Astrocyte (in vitro differentiated cells and primary cell): ENCODE measurements at regions not wholly inside any gene's neighbourhood (a gene's known extent, or its start where the extent isn't known, plus 50 kb on each side); places are given as distances from the start of the nearest gene placed in this dataset.
"Not testable (repeated sequence)": the region's sequence is repeated elsewhere in the genome, so short reads cannot be mapped to it uniquely, and the experiment has no call there.

ENCODE experiments used
- DNase-seq: peaks from one replicate; pipeline ENCODE4 v3.0.0-alpha.2; 2010; ENCODE audit warnings: low read depth
- FAIRE-seq: peaks from 2 replicates; lab custom pipeline; 2011; peaks lifted over from hg19 to GRCh38; lab: Jason Lieb, UNC
- H2AFZ ChIP-seq: 2 replicates; pipeline ENCODE4 v1.6.0; 2012; ENCODE audit warnings: low read depth, low read length, inconsistent platforms
- H3K27ac ChIP-seq: 2 replicates; pipeline ENCODE4 v1.5.1; 2011; ENCODE audit warnings: low read depth, low read length, inconsistent platforms
- H3K27me3 ChIP-seq: 2 replicates; pipeline ENCODE4 v1.6.0; 2011; ENCODE audit warnings: low read length, inconsistent platforms; ENCODE audit not compliant: insufficient read depth
- H3K36me3 ChIP-seq: 2 replicates; pipeline ENCODE4 v1.5.1; 2011; ENCODE audit warnings: low read length, inconsistent platforms; ENCODE audit not compliant: insufficient read depth
- H3K4me1 ChIP-seq: 2 replicates; pipeline ENCODE4 v1.5.1; 2011; ENCODE audit warnings: low read length, inconsistent platforms; ENCODE audit not compliant: insufficient read depth
- H3K4me2 ChIP-seq: 2 replicates; pipeline ENCODE4 v1.6.0; 2012; ENCODE audit warnings: low read length, inconsistent platforms
- H3K4me3 ChIP-seq: 2 replicates; pipeline ENCODE4 v1.5.1; 2011; ENCODE audit warnings: low read depth, mild to moderate bottlenecking, low read length, inconsistent platforms; ENCODE audit not compliant: insufficient read depth
- H3K79me2 ChIP-seq: 2 replicates; pipeline ENCODE4 v1.6.0; 2012; ENCODE audit warnings: mild to moderate bottlenecking, low read length, inconsistent platforms; ENCODE audit not compliant: insufficient read depth
- H3K9ac ChIP-seq: 2 replicates; pipeline ENCODE4 v1.6.0; 2012; ENCODE audit warnings: mild to moderate bottlenecking, low read length, inconsistent platforms
- H3K9me3 ChIP-seq: 2 replicates; pipeline ENCODE4 v1.5.1; 2012; ENCODE audit warnings: low read depth, mild to moderate bottlenecking, low read length, inconsistent platforms; ENCODE audit not compliant: insufficient read depth
- H4K20me1 ChIP-seq: 2 replicates; pipeline ENCODE4 v1.6.0; 2012; ENCODE audit warnings: low read length, inconsistent platforms; ENCODE audit not compliant: insufficient read depth
- H3K27ac Mint-ChIP-seq: one replicate; pipeline ENCODE4 v1.8.0; 2021; ENCODE audit warnings: mild to moderate bottlenecking, mixed read lengths; ENCODE audit not compliant: unreplicated experiment
- H3K27me3 Mint-ChIP-seq: one replicate; pipeline ENCODE4 v1.8.0; 2021; ENCODE audit warnings: low read depth, mixed read lengths; ENCODE audit not compliant: unreplicated experiment
- H3K36me3 Mint-ChIP-seq: one replicate; pipeline ENCODE4 v1.8.0; 2021; ENCODE audit warnings: low read depth, mixed read lengths; ENCODE audit not compliant: unreplicated experiment
- H3K4me1 Mint-ChIP-seq: one replicate; pipeline ENCODE4 v1.8.0; 2021; ENCODE audit warnings: low read depth, mixed read lengths; ENCODE audit not compliant: unreplicated experiment
- H3K4me3 Mint-ChIP-seq: one replicate; pipeline ENCODE4 v1.8.0; 2021; ENCODE audit warnings: mild to moderate bottlenecking, moderate library complexity, mixed read lengths; ENCODE audit not compliant: unreplicated experiment
- H3K9me3 Mint-ChIP-seq: one replicate; pipeline ENCODE4 v1.8.0; 2021; ENCODE audit warnings: mild to moderate bottlenecking, mixed read lengths; ENCODE audit not compliant: unreplicated experiment
- CTCF ChIP-seq: IDR thresholded peaks from 2 replicates; pipeline ENCODE4 v1.5.1; 2011; ENCODE audit warnings: low read depth, mild to moderate bottlenecking, inconsistent platforms, low read length, moderate library complexity; ENCODE audit not compliant: insufficient read depth
- EZH2 ChIP-seq: IDR thresholded peaks from 2 replicates; pipeline ENCODE4 v1.6.1; 2012; ENCODE audit warnings: mild to moderate bottlenecking, low read length, inconsistent platforms; ENCODE audit not compliant: insufficient read depth

DNA sequence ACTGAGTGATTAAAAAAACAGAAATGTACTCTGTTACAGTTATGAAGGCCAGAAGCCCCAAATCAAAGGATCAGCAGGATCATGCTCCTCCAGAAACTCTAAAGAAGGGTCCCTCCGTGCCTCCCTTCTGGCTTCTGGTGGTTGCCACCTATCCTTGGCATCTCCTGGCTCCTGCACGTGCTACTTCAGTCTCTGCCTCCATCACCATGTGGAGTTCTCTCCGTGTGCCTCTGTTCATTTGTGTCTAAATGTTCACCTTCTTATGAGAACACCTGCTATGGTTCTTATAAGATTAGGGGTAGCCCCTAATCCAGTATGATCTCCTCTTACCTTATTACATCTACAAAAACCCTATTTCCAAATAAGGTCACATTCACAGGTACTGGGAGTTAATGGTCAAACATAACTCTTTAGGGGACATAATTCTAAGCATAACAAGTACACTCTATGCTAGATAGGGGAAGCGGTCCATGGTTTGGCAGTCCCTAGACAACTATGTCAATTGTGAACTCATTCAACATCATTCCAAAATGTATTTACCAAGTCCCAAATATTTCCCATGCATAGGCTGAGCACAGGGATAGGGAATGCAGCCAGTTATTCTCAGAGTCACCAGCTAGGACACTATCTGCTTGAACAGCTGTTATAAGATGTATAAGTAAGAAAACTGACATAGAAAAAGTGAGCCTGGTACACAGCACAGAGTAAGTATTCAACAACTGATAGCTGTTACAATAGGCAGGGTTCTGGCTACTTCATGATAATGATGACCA lies 295.5 kb upstream of the BOD1L1 start:
- peak overlapping the region; percentile 97 for H3K27ac ChIP-seq
- H3K27ac Mint-ChIP-seq: peak overlapping the region; percentile 99
- H3K4me2 ChIP-seq: no peak overlapping the region
- H3K36me3 Mint-ChIP-seq: no peaks in the 10 kb centered on the region
- H3K27me3 Mint-ChIP-seq: no peaks in the 10 kb centered on the region
- H3K9me3 Mint-ChIP-seq: no peaks in the 10 kb centered on the region
- H3K36me3 ChIP-seq: no peaks in the 10 kb centered on the region
- no peak overlapping the region for H3K4me3 Mint-ChIP-seq
- no peaks in the 10 kb centered on the region for H4K20me1 ChIP-seq
- FAIRE-seq (no peak), DNase-seq (no peak)
- H3K4me1 Mint-ChIP-seq: peaks cover 43% of the 10 kb centered on the region
- peaks cover 39% of the 10 kb centered on the region for H3K4me1 ChIP-seq
- H3K27me3 ChIP-seq: no peaks in the 10 kb centered on the region
- H3K9me3 ChIP-seq: no peaks in the 10 kb centered on the region
- H3K4me3 ChIP-seq: no peak overlapping the region
- H3K79me2 ChIP-seq: no peaks in the 10 kb centered on the region
- TF ChIP-seq EZH2 (no peak), CTCF (no peak)
- no peak overlapping the region for H2AFZ ChIP-seq
- no peak overlapping the region for H3K9ac ChIP-seq

DNA sequence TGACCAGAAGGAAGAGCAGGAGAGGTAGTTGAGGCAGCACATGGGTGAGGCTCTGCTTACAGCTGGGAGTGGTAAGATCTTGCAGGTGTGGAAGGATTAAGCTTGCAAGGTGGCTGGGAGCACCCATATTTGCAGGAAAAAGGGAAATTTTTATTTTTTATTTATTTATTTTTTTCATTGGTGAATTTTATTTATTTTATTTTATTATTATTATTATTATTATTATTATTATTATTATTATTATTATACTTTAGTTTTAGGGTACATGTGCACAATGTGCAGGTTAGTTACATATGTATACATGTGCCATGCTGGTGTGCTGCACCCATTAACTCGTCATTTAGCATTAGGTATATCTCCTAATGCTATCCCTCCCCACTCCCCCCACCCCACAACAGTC lies 297.4 kb upstream of the BOD1L1 start:
- not testable (repeated sequence) for H3K79me2 ChIP-seq, H3K4me3 ChIP-seq, H3K36me3 Mint-ChIP-seq, H3K27me3 Mint-ChIP-seq, H3K9ac ChIP-seq, DNase-seq, FAIRE-seq, H3K9me3 Mint-ChIP-seq, H3K36me3 ChIP-seq, H3K27ac ChIP-seq, H2AFZ ChIP-seq, H3K27ac Mint-ChIP-seq, H3K4me3 Mint-ChIP-seq, H4K20me1 ChIP-seq, H3K27me3 ChIP-seq, H3K4me2 ChIP-seq, H3K9me3 ChIP-seq
- peaks cover 29% of the 10 kb centered on the region for H3K4me1 Mint-ChIP-seq
- peaks cover 28% of the 10 kb centered on the region for H3K4me1 ChIP-seq

DNA sequence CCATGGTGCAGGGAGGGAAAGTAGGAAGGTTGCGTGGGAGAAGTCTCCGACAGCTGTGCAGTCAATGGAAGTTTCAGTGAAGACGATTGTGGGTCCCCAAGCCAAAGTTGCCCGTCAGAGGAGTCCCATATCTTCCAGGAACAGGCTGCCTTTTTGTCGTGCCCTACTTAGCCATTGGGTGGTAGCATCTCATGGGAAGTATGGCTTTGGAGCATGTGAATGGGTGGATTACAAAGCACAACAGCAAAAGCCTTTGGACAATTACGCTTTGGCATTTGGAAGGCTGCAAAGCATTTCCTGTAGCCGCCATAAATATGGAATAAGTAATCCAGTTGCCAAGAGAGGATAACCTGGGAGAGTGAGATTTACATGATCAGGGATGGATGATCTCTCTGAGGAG lies 300.7 kb upstream of the BOD1L1 start:
- H3K36me3 Mint-ChIP-seq: no peaks in the 10 kb centered on the region
- Histone ChIP-seq H3K27me3 (no peaks in the 10 kb centered on the region), H3K4me1 (no peaks in the 10 kb centered on the region), H3K4me3 (no peak overlapping the region), H2AFZ (no peak overlapping the region), H3K9me3 (no peaks in the 10 kb centered on the region), H3K9ac (no peak overlapping the region), H4K20me1 (no peaks in the 10 kb centered on the region), H3K4me2 (no peak overlapping the region), H3K27ac (no peak overlapping the region), H3K36me3 (no peaks in the 10 kb centered on the region), H3K79me2 (no peaks in the 10 kb centered on the region)
- H3K27ac Mint-ChIP-seq: no peak overlapping the region
- peaks cover 10% of the 10 kb centered on the region for H3K9me3 Mint-ChIP-seq
- H3K4me3 Mint-ChIP-seq: no peak overlapping the region
- TF ChIP-seq EZH2 (no peak), CTCF (no peak)
- H3K4me1 Mint-ChIP-seq: peaks cover 11% of the 10 kb centered on the region
- no peak for FAIRE-seq
- H3K27me3 Mint-ChIP-seq: no peaks in the 10 kb centered on the region
- no peak for DNase-seq
